BLaER1 treated with 17β-estradiol and CSF1 and Interleukin-3, amounts not matched to agents 10 nM and 100 nM (cell line): ENCODE measurements at regions not wholly inside any gene's neighbourhood (a gene's known extent, or its start where the extent isn't known, plus 50 kb on each side); places are given as distances from the start of the nearest gene placed in this dataset.
A peak's percentile ranks its signal among the peaks of the same experiment; 100 is the strongest.

Source experiments
- H3K27ac ChIP-seq, 11 experiments: shearing (Covaris generic); formaldehyde crosslinking; 2 replicates each; pipeline ENCODE4 v1.8.1; 2022
- H3K27me3 ChIP-seq, 11 experiments: shearing (Covaris generic); formaldehyde crosslinking; 2 replicates each; pipeline ENCODE4 v1.8.1; 2022
- H3K36me3 ChIP-seq, 11 experiments: shearing (Covaris generic); formaldehyde crosslinking; 2 replicates each; pipeline ENCODE4 v1.8.1; 2022
- H3K4me1 ChIP-seq, 10 experiments: shearing (Covaris generic); formaldehyde crosslinking; 2 replicates each; pipeline ENCODE4 v1.8.1; 2022
- H3K4me2 ChIP-seq, 11 experiments: shearing (Covaris generic); formaldehyde crosslinking; 2 replicates each; pipeline ENCODE4 v1.8.1; 2022
- H3K4me3 ChIP-seq, 10 experiments: shearing (Covaris generic); formaldehyde crosslinking; 2 replicates each; pipeline ENCODE4 v1.8.1; 2022
- H3K9ac ChIP-seq, 11 experiments: shearing (Covaris generic); formaldehyde crosslinking; 2 replicates each; pipeline ENCODE4 v1.8.1; 2022
- H3K9me3 ChIP-seq, 11 experiments: shearing (Covaris generic); formaldehyde crosslinking; replicated peaks in 1 of 11; 2 replicates each; pipeline ENCODE4 v1.8.1; 2022
- H4K20me1 ChIP-seq, 11 experiments: shearing (Covaris generic); formaldehyde crosslinking; 2 replicates each; pipeline ENCODE4 v1.8.1; 2022
- Cebpa-rat ChIP-seq, 11 experiments: shearing (Covaris generic); IDR thresholded peaks; 2 replicates each; pipeline ENCODE4 v1.8.1; 2022

DNA sequence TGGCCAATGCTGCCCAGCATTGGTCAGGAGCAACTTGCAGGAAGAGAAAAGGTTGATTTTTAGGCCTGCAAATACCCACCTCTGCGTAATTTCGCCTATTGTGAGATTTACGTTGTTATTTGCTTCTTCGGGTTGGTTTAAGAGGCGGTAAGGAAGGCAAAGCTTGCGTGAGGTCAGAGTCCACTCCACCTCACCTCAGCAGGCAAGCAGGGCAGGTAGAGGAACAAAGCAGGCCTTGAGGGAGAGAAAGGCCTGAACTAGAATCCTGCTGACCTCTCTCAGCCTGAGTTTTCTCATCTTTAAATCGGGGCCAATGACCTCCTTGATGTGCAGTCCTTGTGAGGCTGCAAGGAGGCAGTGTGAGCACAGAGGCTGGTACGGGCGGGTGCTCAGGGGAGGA is 239.1 kb downstream of the CDC5L start:
- peak overlapping the region in 1 of 10 experiments; percentile 0; a peak in 1 of 20 replicates for H3K4me3 ChIP-seq
- H3K4me2 ChIP-seq: peak overlapping the region; percentile 65 to 87 (median 76)
- no peaks in the 10 kb centered on the region for H3K9me3 ChIP-seq
- no peaks in the 10 kb centered on the region; a peak in 2 of 22 replicates for H4K20me1 ChIP-seq
- H3K4me1 ChIP-seq: peaks cover 51 to 87% (median 80%) of the 10 kb centered on the region in 10 experiments
- H3K27ac ChIP-seq: peak overlapping the region in 6 of 11 experiments; percentile 18 to 53 (median 33); a peak in 12 of 22 replicates
- peak overlapping the region in 2 of 11 experiments; percentile 8 to 29; a peak in 1 of 22 replicates for H3K9ac ChIP-seq
- peaks cover 0 to 27% (median 0%) of the 10 kb centered on the region in 11 experiments; a peak in 6 of 22 replicates for H3K27me3 ChIP-seq
- no peaks in the 10 kb centered on the region for H3K36me3 ChIP-seq
- no peak for TF ChIP-seq Cebpa-rat (IDR thresholded peaks at IDR 0.05)

DNA sequence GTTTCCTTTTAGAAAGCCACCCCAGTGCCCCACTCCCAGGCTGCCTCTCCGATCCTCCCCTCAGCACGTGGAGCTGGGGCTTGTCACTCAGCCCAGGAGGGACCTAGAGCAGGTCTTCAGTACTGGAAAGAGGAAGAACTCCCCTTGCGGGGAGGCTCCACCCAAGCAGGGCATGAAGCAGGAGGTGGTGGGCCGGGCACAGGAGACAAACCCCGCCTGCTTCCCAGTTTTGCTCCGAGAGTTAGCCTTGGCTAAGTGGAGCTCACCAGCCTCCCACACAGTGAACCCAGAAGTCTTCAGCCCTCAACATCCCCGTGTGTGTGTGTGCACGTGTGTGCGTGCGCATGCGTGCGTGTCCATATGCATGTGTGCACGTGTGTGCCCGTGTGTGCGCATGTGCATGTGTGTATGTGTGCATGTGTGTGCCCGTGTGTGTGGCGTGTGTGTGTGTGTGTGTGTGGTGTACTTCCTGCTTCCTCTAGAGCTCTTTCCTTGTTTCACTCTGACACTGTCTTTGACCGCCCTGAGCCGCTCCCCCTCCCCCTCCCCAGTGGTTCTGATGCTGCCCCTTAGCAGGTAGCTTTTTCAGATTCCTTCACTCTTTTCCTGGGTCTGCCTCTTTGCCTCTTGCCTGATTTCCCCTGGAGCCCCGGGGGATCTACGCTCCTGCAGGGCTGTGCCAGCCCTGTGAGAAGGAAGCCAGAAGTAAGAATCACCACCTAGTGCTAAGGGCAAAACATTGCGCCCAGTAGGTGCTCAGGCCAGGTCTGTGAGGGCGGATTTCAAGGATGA is 239.8 kb downstream of the CDC5L start:
- peak overlapping the region in 1 of 10 experiments; percentile 0; a peak in 1 of 20 replicates for H3K4me3 ChIP-seq
- H3K27me3 ChIP-seq: peaks cover 0 to 24% (median 0%) of the 10 kb centered on the region in 11 experiments; a peak in 6 of 22 replicates
- peaks cover 44 to 80% (median 74%) of the 10 kb centered on the region in 10 experiments for H3K4me1 ChIP-seq

DNA sequence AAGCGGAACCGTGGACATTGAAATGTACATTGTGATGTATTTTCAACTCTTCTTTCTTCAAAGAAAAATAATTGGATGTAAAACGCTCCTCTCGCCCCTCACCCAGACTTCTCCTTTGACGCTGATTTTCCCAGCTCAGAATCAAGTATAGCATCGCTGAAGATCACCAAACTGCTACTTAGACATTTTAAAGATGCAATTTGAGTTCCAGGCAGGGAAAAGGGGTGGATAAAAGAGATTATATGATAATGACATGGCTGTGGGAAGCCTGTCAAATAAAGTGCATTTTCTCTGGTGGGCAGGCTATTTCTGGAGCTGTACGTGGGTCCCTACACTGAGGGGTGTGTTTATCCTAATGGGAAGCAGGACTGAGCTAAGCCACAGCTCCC is 240.4 kb downstream of the CDC5L start:
- H3K27me3 ChIP-seq: peaks cover 0 to 24% (median 0%) of the 10 kb centered on the region in 11 experiments; a peak in 6 of 22 replicates
- no peaks in the 10 kb centered on the region for H3K9me3 ChIP-seq
- H3K4me2 ChIP-seq: peak overlapping the region; percentile 65 to 87 (median 76); a peak in 21 of 22 replicates
- no peaks in the 10 kb centered on the region for H3K36me3 ChIP-seq
- no peak overlapping the region for H3K9ac ChIP-seq
- H3K4me3 ChIP-seq: no peak overlapping the region
- no peaks in the 10 kb centered on the region; a peak in 2 of 22 replicates for H4K20me1 ChIP-seq
- peak overlapping the region in 3 of 11 experiments; percentile 22 to 42 (median 41); a peak in 3 of 22 replicates for H3K27ac ChIP-seq
- no peak for TF ChIP-seq Cebpa-rat (IDR thresholded peaks at IDR 0.05)
- H3K4me1 ChIP-seq: peaks cover 38 to 75% (median 68%) of the 10 kb centered on the region in 10 experiments

More for the DNA sequence above, 239.8 kb downstream of the CDC5L start:
- peak overlapping the region in 2 of 11 experiments; percentile 8 to 29; a peak in 1 of 22 replicates for H3K9ac ChIP-seq
- H3K27ac ChIP-seq: peak overlapping the region in 6 of 11 experiments; percentile 18 to 53 (median 33); a peak in 12 of 22 replicates
- TF ChIP-seq Cebpa-rat (IDR thresholded peaks at IDR 0.05): no peak
- H4K20me1 ChIP-seq: no peaks in the 10 kb centered on the region; a peak in 2 of 22 replicates
- H3K9me3 ChIP-seq: no peaks in the 10 kb centered on the region
- H3K4me2 ChIP-seq: peak overlapping the region; percentile 65 to 87 (median 76)
- H3K36me3 ChIP-seq: no peaks in the 10 kb centered on the region

DNA sequence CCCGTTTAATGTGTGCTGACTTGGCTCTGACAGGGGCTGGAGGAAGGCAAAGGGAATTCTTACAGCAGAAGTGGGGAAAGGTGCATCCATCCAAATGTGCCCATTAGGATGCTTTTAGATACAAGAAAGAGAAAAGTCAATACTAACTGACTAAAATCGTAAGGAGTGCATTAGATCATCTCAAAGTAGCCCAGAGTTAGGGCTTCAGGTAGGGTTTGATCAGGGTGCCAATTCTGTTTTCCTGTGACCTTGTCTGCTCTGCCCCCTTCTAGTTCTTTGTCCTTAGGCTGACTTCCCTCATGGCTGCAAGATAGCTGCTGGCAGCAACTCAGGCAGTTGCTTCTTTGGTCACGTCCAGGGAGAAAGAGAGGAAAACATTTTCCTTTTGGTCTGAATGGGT is 240.8 kb downstream of the CDC5L start:
- Histone ChIP-seq H3K4me2 (peak overlapping the region in 4 of 11 experiments; percentile 74 to 86 (median 78); a peak in 3 of 22 replicates), H3K9me3 (no peaks in the 10 kb centered on the region), H3K4me1 (peaks cover 34 to 70% (median 63%) of the 10 kb centered on the region in 10 experiments), H3K27me3 (peaks cover 0 to 24% (median 0%) of the 10 kb centered on the region in 11 experiments; a peak in 6 of 22 replicates), H4K20me1 (no peaks in the 10 kb centered on the region; a peak in 2 of 22 replicates), H3K27ac (no peak overlapping the region), H3K9ac (no peak overlapping the region), H3K4me3 (no peak overlapping the region), H3K36me3 (no peaks in the 10 kb centered on the region)
- TF ChIP-seq Cebpa-rat (IDR thresholded peaks at IDR 0.05): no peak

DNA sequence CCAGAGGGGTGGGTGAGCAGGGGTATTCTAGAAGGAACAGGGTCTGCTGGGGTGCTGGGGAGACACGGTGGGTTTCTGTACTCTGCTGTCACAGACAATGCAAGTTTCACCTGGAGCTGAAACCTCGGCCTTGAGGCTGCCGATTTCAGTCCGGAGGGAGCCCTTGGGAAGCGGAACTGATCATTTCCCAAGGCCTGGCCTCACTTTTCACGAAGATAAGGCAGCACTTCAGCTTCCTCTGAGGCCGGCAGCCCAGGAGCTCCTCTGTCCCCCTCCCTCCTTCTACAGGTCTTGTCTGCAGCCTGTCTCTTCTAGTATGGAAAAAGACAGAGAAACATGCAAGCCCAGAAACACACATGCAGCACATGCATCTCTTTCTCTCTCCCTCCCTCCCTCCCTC is 242.1 kb downstream of the CDC5L start:
- Histone ChIP-seq H3K4me2 (peak overlapping the region in 4 of 11 experiments; percentile 15 to 33 (median 28); a peak in 3 of 22 replicates), H3K36me3 (no peaks in the 10 kb centered on the region), H3K27me3 (peaks cover 0 to 11% (median 0%) of the 10 kb centered on the region in 11 experiments; a peak in 5 of 22 replicates), H3K4me3 (no peak overlapping the region), H3K9me3 (no peaks in the 10 kb centered on the region), H3K4me1 (peaks cover 23 to 57% (median 50%) of the 10 kb centered on the region in 10 experiments), H4K20me1 (no peaks in the 10 kb centered on the region; a peak in 2 of 22 replicates), H3K9ac (no peak overlapping the region), H3K27ac (no peak overlapping the region)
- no peak for TF ChIP-seq Cebpa-rat (IDR thresholded peaks at IDR 0.05)

DNA sequence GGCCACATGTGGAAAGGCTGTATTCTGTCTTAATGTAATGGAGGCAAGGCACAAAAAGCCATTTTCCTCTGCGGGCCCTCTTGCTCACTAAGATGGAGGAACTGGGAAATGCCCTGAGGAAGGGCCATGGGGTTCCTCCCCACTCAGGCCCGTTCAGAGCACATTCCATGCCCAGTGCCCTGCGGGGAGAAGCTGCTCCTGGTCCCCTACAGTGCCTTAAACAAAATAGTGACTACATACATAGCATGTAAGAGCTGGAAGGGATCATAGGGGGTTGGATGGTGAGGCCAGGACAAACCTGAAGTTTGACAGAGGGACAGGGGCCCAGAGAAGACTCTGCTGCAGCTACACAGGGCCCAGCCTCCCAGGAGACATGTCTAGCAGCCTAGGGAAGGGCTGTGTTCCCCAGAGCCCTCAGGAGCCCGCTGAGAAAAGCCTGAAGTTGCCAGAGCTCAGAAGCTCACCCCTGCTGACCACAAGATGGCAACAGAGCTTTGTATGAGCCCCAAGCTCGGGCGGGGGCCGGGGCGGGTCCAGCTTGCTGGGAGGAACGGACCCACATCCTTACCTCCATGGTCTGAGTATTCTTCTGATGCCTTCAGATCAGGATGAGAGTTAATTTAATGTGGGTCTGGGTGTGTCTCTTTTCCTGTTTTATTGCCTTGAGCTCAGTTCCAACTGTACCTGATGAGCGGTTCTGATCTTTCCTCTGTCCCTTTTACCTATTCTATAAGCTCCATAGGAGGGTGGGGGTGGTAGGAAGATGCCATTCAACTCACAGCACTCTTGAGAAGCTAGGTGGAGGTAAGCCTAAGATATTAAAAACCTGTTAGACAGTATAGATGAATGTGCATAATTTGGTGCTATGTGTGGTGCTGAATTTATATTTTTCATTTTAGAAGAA is 242.9 kb downstream of the CDC5L start:
- no peaks in the 10 kb centered on the region for H3K9me3 ChIP-seq
- peak overlapping the region in 3 of 11 experiments; percentile 18 to 54 (median 22); a peak in 2 of 22 replicates for H3K9ac ChIP-seq
- H3K4me3 ChIP-seq: no peak overlapping the region
- peak overlapping the region; percentile 31 to 76 (median 50); a peak in 18 of 22 replicates for H3K4me2 ChIP-seq
- H3K4me1 ChIP-seq: peaks cover 23 to 50% (median 43%) of the 10 kb centered on the region in 10 experiments
- H3K36me3 ChIP-seq: no peaks in the 10 kb centered on the region
- peak overlapping the region in 2 of 11 experiments; percentile 13 to 35; a peak in 2 of 22 replicates for H3K27ac ChIP-seq
- no peaks in the 10 kb centered on the region; a peak in 2 of 22 replicates for H4K20me1 ChIP-seq
- peaks cover 0 to 3% (median 0%) of the 10 kb centered on the region in 11 experiments; a peak in 3 of 22 replicates for H3K27me3 ChIP-seq
- no peak for TF ChIP-seq Cebpa-rat (IDR thresholded peaks at IDR 0.05)

DNA sequence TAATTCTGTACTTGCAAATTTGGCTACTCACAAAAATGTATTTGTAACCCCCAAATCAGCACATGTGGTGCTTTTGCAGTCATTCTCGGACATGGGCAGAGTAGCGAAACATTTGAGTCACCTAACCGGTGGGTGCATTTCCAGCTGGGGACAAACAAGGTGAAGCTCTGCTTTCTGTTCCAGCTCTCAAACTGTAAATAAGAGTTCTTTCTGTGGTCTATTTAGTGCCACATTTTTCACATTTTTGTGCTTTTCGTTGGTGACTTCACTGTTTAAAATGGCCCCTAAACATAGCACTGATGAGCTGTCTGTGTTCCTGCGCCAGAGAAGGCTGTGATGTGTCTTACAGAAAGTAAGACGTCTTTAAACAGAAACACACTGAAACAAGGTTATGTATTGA is 244.5 kb downstream of the CDC5L start:
- H4K20me1 ChIP-seq: no peaks in the 10 kb centered on the region; a peak in 1 of 22 replicates
- no peak overlapping the region for H3K27ac ChIP-seq
- no peak for TF ChIP-seq Cebpa-rat (IDR thresholded peaks at IDR 0.05)
- H3K4me1 ChIP-seq: peaks cover 17 to 34% (median 27%) of the 10 kb centered on the region in 10 experiments
- no peak overlapping the region for H3K9ac ChIP-seq
- no peak overlapping the region for H3K4me3 ChIP-seq
- no peaks in the 10 kb centered on the region for H3K36me3 ChIP-seq
- H3K4me2 ChIP-seq: no peak overlapping the region
- H3K27me3 ChIP-seq: no peaks in the 10 kb centered on the region; a peak in 1 of 22 replicates
- 0 out of 22 replicates have a peak, but pooled peaks cover 0 to under 1% (median 0%) of the 10 kb centered on the region in 11 experiments for H3K9me3 ChIP-seq

DNA sequence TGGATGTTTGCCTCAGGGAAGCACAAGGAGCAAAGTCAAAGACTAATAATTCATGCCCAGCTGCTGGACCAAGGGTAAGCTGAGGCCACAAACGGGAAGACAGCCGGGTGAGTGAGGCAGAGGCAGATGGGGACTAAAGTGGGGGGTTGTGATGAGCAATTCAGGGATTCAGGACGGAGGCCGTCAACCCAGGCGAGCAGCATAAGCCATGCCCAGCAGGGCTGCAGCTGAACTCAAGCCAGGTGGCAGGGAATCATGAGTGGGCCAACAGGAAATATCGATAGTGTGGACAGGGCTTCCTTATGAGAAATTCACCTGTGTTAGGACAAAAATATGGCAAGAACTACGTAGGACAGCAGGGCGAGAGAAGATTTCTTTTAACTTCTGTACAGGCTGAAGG is 246.8 kb downstream of the CDC5L start:
- Histone ChIP-seq H3K4me3 (no peak overlapping the region), H4K20me1 (no peaks in the 10 kb centered on the region), H3K27ac (no peak overlapping the region), H3K9me3 (peaks cover 0 to 12% (median 5%) of the 10 kb centered on the region in 11 experiments; a peak in 4 of 22 replicates), H3K36me3 (no peaks in the 10 kb centered on the region), H3K4me1 (peaks cover 5 to 16% (median 14%) of the 10 kb centered on the region in 10 experiments; a peak in 18 of 20 replicates), H3K27me3 (no peaks in the 10 kb centered on the region; a peak in 1 of 22 replicates), H3K9ac (no peak overlapping the region), H3K4me2 (no peak overlapping the region)
- TF ChIP-seq Cebpa-rat (IDR thresholded peaks at IDR 0.05): no peak
